SK-N-SH treated with all-trans-retinoic acid at 6 μM for 48 hours (cell line): ENCODE measurements at regions not wholly inside any gene's neighbourhood (a gene's known extent, or its start where the extent isn't known, plus 50 kb on each side); places are given as distances from the start of the nearest gene placed in this dataset.

Experiments
- ATAC-seq: fragments of 200-7000 bp; cut with Tn5 transposase; 3 replicates; pipeline ENCODE4 v1.9.1; 2020; ENCODE audit warnings: mild to moderate bottlenecking, moderate library complexity
- BACH2 ChIP-seq: fragments of 250-450 bp; sonication (Bioruptor Pico); IDR thresholded peaks from 2 replicates; pipeline ENCODE4 v1.9.0; 2021; ENCODE audit warnings: mild to moderate bottlenecking, borderline replicate concordance
- CREB5 ChIP-seq: fragments of 250-450 bp; sonication (Bioruptor Pico); IDR thresholded peaks from 2 replicates; pipeline ENCODE4 v1.5.1; 2020; ENCODE audit warnings: low read depth, mild to moderate bottlenecking, moderate library complexity
- CSDC2 ChIP-seq: fragments of 250-450 bp; sonication (Bioruptor Pico); IDR thresholded peaks from 2 replicates; pipeline ENCODE4 v1.5.0; 2020; ENCODE audit warnings: mild to moderate bottlenecking, moderate library complexity
- GLIS3 ChIP-seq: fragments of 250-450 bp; sonication (Bioruptor Pico); IDR thresholded peaks from 2 replicates; pipeline ENCODE4 v1.5.0; 2020; ENCODE audit warnings: mild to moderate bottlenecking, moderate library complexity
- ISL1 ChIP-seq: fragments of 250-450 bp; sonication (Bioruptor Pico); IDR thresholded peaks from 2 replicates; pipeline ENCODE4 v2.1.2; 2022; ENCODE audit warnings: mild to moderate bottlenecking, moderate library complexity
- OSR1 ChIP-seq: fragments of 250-450 bp; sonication (Bioruptor Pico); IDR thresholded peaks from 2 replicates; pipeline ENCODE4 v1.8.0; 2022; ENCODE audit warnings: moderate library complexity, mild to moderate bottlenecking, inconsistent platforms
- PATZ1 ChIP-seq: fragments of 250-450 bp; sonication (Bioruptor Pico); IDR thresholded peaks from 2 replicates; pipeline ENCODE4 v1.8.0; 2020; ENCODE audit warnings: mild to moderate bottlenecking, moderate library complexity, borderline replicate concordance
- POU6F1 ChIP-seq: fragments of 250-450 bp; sonication (Bioruptor Pico); IDR thresholded peaks from 2 replicates; pipeline ENCODE4 v1.8.0; 2021; ENCODE audit warnings: low read depth, mild to moderate bottlenecking, moderate library complexity, borderline replicate concordance
- PPARA ChIP-seq: fragments of 250-450 bp; sonication (Bioruptor Pico); IDR thresholded peaks from 2 replicates; pipeline ENCODE4 v1.5.0; 2020; ENCODE audit warnings: mild to moderate bottlenecking, borderline replicate concordance
- SNAI2 ChIP-seq: fragments of 250-450 bp; sonication (Bioruptor Pico); IDR thresholded peaks from 2 replicates; pipeline ENCODE4 v1.5.0; 2020; ENCODE audit warnings: mild to moderate bottlenecking, moderate library complexity
- TCF4 ChIP-seq: fragments of 250-450 bp; sonication (Bioruptor Pico); IDR thresholded peaks from 2 replicates; pipeline ENCODE4 v1.8.0; 2021; ENCODE audit warnings: mild to moderate bottlenecking, moderate library complexity, borderline replicate concordance
- TOX ChIP-seq: fragments of 250-450 bp; sonication (Bioruptor Pico); IDR thresholded peaks from 2 replicates; pipeline ENCODE4 v1.8.0; 2021; ENCODE audit warnings: mild to moderate bottlenecking, moderate library complexity, borderline replicate concordance
- TSHZ2 ChIP-seq: fragments of 250-450 bp; sonication (Bioruptor Pico); IDR thresholded peaks from 2 replicates; pipeline ENCODE4 v1.5.0; 2020; ENCODE audit warnings: mild to moderate bottlenecking, moderate library complexity
- ZC3H10 ChIP-seq: fragments of 250-450 bp; sonication (Bioruptor Pico); IDR thresholded peaks from 2 replicates; pipeline ENCODE4 v1.5.1; 2021; ENCODE audit warnings: mild to moderate bottlenecking, moderate library complexity
- ZFP30 ChIP-seq: fragments of 450-650 bp; formaldehyde crosslinking; IDR thresholded peaks from 2 replicates; pipeline ENCODE4 v1.5.0; 2022; ENCODE audit warnings: mild to moderate bottlenecking, moderate library complexity
- ZNF565 ChIP-seq: fragments of 450-650 bp; formaldehyde crosslinking; conservative IDR thresholded peaks from 2 replicates; pipeline ENCODE4 v1.5.0; 2020; ENCODE audit warnings: low read depth, mild to moderate bottlenecking, moderate library complexity
- ZNF70 ChIP-seq: fragments of 450-650 bp; formaldehyde crosslinking; IDR thresholded peaks from 2 replicates; pipeline ENCODE4 v1.5.0; 2020; ENCODE audit warnings: mild to moderate bottlenecking, moderate library complexity
- ZNF8 ChIP-seq: fragments of 450-650 bp; formaldehyde crosslinking; IDR thresholded peaks from 2 replicates; pipeline ENCODE4 v1.5.0; 2020; ENCODE audit warnings: mild to moderate bottlenecking, moderate library complexity

GRCh38 chr6:80468398-80468797 is 361.9 kb downstream of the BCKDHB start:
- TF ChIP-seq PPARA (CRISPR knock-in tag) = no peak
- no peak for ATAC-seq

GRCh38 chr6:80467408-80467807 is 360.9 kb downstream of the BCKDHB start:
- TF ChIP-seq ISL1 (CRISPR knock-in tag) = no peak
- TF ChIP-seq GLIS3 = no peak
- no peak for TF ChIP-seq ZC3H10 (CRISPR knock-in tag)
- TF ChIP-seq OSR1 (CRISPR knock-in tag) = no peak
- TF ChIP-seq TSHZ2 (CRISPR knock-in tag) = no peak
- no peak for TF ChIP-seq ZNF8 (CRISPR knock-in tag)
- no peak for TF ChIP-seq PATZ1
- TF ChIP-seq BACH2 (CRISPR knock-in tag) = no peak
- TF ChIP-seq CREB5 (CRISPR knock-in tag) = no peak
- no peak for TF ChIP-seq ZNF70 (CRISPR knock-in tag)
- ATAC-seq = no peak

GRCh38 chr6:80466981-80467380 is 360.5 kb downstream of the BCKDHB start:
- no peak for TF ChIP-seq ZFP30 (CRISPR knock-in tag)
- TF ChIP-seq OSR1 (CRISPR knock-in tag) = no peak
- no peak for TF ChIP-seq PATZ1
- no peak for TF ChIP-seq POU6F1 (CRISPR knock-in tag)
- no peak for TF ChIP-seq ISL1 (CRISPR knock-in tag)
- no peak for TF ChIP-seq SNAI2 (CRISPR knock-in tag)
- TF ChIP-seq ZNF70 (CRISPR knock-in tag) = no peak
- TF ChIP-seq CREB5 (CRISPR knock-in tag) = no peak
- no peak for TF ChIP-seq TCF4 (CRISPR knock-in tag)
- no peak for TF ChIP-seq GLIS3
- TF ChIP-seq ZC3H10 (CRISPR knock-in tag) = no peak
- TF ChIP-seq CSDC2 (CRISPR knock-in tag) = no peak
- TF ChIP-seq TOX = no peak
- no peak for ATAC-seq

- ATAC-seq = no peak
- TF ChIP-seq GLIS3 = no peak
- no peak for TF ChIP-seq ZFP30 (CRISPR knock-in tag)
- no peak for TF ChIP-seq BACH2 (CRISPR knock-in tag)
- TF ChIP-seq PATZ1 = no peak
- no peak for TF ChIP-seq ISL1 (CRISPR knock-in tag)
- TF ChIP-seq TSHZ2 (CRISPR knock-in tag) = no peak
- no peak for TF ChIP-seq ZNF565
These were observed 359.0 kb downstream of the BCKDHB start for GRCh38 chr6:80465513-80465912.
